SK-N-SH (cell line): ENCODE measurements at regions not wholly inside any gene's neighbourhood (a gene's known extent, or its start where the extent isn't known, plus 50 kb on each side); places are given as distances from the start of the nearest gene placed in this dataset.

Experiments
- CTCF ChIP-seq: fragments of 200-600 bp; sonication (generic); IDR thresholded peaks from 2 replicates; pipeline ENCODE4 v1.6.1; 2017; ENCODE audit warnings: antibody characterized with exemption, mild to moderate bottlenecking, moderate library complexity
- EP300 ChIP-seq, 2 experiments: IDR thresholded peaks; 2 replicates each; pipeline versions ENCODE4 v1.4.0 to v1.6.1; 2012; ENCODE audit warnings: borderline replicate concordance in 1 of 2, low read depth in 1 of 2, low read length in 1 of 2
- RAD21 ChIP-seq: IDR thresholded peaks from 2 replicates; pipeline ENCODE4 v1.6.1; 2012; ENCODE audit warnings: mild to moderate bottlenecking, low read length
- RXRA ChIP-seq: IDR thresholded peaks from 2 replicates; pipeline ENCODE4 v1.4.0; 2012; ENCODE audit warnings: low read depth, mild to moderate bottlenecking, borderline replicate concordance

GRCh38 chr6:74902846-74903245 is 303.0 kb downstream of the COL12A1 start:
- TF ChIP-seq CTCF (no peak), RXRA (no peak), RAD21 (no peak), EP300 (IDR thresholded peaks at IDR 0.05; ENCODE audit: borderline replicate concordance in 1 of 2, low read depth in 1 of 2, low read length in 1 of 2) (no peak)
